ENCODE measurements at regions not wholly inside any gene's neighbourhood (a gene's known extent, or its start where the extent isn't known, plus 50 kb on each side); places are given as distances from the start of the nearest gene placed in this dataset.

DNA sequence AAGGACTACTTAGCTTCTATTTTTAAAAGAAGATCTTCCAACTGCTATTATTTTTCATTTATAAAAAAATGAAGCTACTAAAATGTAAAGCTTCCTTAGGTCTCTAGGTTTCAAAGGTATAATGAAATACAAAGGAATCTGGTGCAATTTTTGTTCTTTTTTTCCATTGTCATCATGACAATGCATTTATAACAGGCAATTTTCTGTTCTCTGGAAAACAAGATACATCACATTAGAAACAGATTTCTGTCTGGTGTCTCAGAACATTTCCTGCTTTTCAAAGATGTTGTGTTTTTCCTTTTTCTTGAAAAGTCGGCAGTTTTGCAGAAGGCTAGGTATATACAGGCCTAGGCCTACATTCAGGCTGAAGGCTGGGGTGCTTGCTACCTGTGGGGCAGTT, 63.6 kb upstream of the ATP8A1 start:
- Histone ChIP-seq H2AFZ (ENCODE audit: low read length) (no peak overlapping the region), H4K20me1 (ENCODE audit: insufficient read depth, low read length, poor library complexity, severe bottlenecking) (no peaks in the 10 kb centered on the region), H3K9me3 (ENCODE audit: insufficient read depth, low read depth, low read length) (no peaks in the 10 kb centered on the region), H3K9me2 (replicated peaks; ENCODE audit: low read depth, low read length) (no peaks in the 10 kb centered on the region), H3K4me3 (ENCODE audit: low read length, poor library complexity, severe bottlenecking) (no peak overlapping the region), H3K4me1 (ENCODE audit: insufficient read depth, low read length, poor library complexity, severe bottlenecking) (peaks cover 18% of the 10 kb centered on the region), H3K4me2 (ENCODE audit: low read depth, low read length, poor library complexity, severe bottlenecking) (no peak overlapping the region), H3K79me2 (ENCODE audit: insufficient read depth, low read length) (no peaks in the 10 kb centered on the region), H3F3A (ENCODE audit: low read depth) (no peaks in the 10 kb centered on the region), H3K9ac (ENCODE audit: low read depth, low read length, poor library complexity, severe bottlenecking) (no peak overlapping the region), H3K27me3 (ENCODE audit: insufficient read depth, low read length, poor library complexity, severe bottlenecking) (no peaks in the 10 kb centered on the region), H3K36me3 (ENCODE audit: insufficient read depth, low read length) (no peaks in the 10 kb centered on the region)
- no peak for TF ChIP-seq EZH2phosphoT487 (IDR thresholded peaks at IDR 0.05; ENCODE audit: borderline replicate concordance)
- TF ChIP-seq, protein P1, sequence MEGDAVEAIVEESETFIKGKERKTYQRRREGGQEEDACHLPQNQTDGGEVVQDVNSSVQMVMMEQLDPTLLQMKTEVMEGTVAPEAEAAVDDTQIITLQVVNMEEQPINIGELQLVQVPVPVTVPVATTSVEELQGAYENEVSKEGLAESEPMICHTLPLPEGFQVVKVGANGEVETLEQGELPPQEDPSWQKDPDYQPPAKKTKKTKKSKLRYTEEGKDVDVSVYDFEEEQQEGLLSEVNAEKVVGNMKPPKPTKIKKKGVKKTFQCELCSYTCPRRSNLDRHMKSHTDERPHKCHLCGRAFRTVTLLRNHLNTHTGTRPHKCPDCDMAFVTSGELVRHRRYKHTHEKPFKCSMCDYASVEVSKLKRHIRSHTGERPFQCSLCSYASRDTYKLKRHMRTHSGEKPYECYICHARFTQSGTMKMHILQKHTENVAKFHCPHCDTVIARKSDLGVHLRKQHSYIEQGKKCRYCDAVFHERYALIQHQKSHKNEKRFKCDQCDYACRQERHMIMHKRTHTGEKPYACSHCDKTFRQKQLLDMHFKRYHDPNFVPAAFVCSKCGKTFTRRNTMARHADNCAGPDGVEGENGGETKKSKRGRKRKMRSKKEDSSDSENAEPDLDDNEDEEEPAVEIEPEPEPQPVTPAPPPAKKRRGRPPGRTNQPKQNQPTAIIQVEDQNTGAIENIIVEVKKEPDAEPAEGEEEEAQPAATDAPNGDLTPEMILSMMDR (conservative IDR thresholded peaks at IDR 0.05; ENCODE audit: low read length), result no peak

DNA sequence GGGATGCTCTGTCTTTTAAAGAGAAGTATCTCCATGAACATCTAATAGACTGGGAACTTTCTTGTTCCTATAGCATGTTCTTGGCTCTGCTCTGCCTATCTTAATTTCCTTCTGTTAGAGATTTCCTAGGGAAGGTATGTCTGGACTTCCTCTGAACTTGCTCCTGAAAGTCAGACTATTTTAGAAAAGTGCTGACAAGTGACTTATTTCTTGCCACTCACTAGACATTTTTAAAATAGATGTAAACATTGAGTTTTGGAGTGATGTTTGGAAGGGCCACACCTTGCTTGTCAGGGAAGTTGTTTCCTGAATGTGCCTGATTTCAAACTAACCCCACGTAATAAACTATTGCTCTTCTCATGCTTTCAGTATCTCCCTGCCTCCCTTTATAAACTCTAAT, 62.4 kb upstream of the ATP8A1 start:
- H3K4me3 ChIP-seq (ENCODE audit: low read length, poor library complexity, severe bottlenecking), result no peak overlapping the region
- H3K79me2 ChIP-seq (ENCODE audit: insufficient read depth, low read length), result no peaks in the 10 kb centered on the region
- no peaks in the 10 kb centered on the region for H3K36me3 ChIP-seq (ENCODE audit: insufficient read depth, low read length)
- H3K27me3 ChIP-seq (ENCODE audit: insufficient read depth, low read length, poor library complexity, severe bottlenecking), result no peaks in the 10 kb centered on the region
- no peaks in the 10 kb centered on the region for H3F3A ChIP-seq (ENCODE audit: low read depth)
- H3K4me2 ChIP-seq (ENCODE audit: low read depth, low read length, poor library complexity, severe bottlenecking), result no peak overlapping the region
- no peak overlapping the region for H3K9ac ChIP-seq (ENCODE audit: low read depth, low read length, poor library complexity, severe bottlenecking)
- H2AFZ ChIP-seq (ENCODE audit: low read length), result no peak overlapping the region
- no peaks in the 10 kb centered on the region for H3K9me2 ChIP-seq (replicated peaks; ENCODE audit: low read depth, low read length)
- peaks cover 18% of the 10 kb centered on the region for H3K4me1 ChIP-seq (ENCODE audit: insufficient read depth, low read length, poor library complexity, severe bottlenecking)
- H3K9me3 ChIP-seq (ENCODE audit: insufficient read depth, low read depth, low read length), result no peaks in the 10 kb centered on the region
- H4K20me1 ChIP-seq (ENCODE audit: insufficient read depth, low read length, poor library complexity, severe bottlenecking), result no peaks in the 10 kb centered on the region
- TF ChIP-seq EZH2phosphoT487 (IDR thresholded peaks at IDR 0.05; ENCODE audit: borderline replicate concordance), result no peak
- TF ChIP-seq, protein P1 (conservative IDR thresholded peaks at IDR 0.05; ENCODE audit: low read length), result no peak

DNA sequence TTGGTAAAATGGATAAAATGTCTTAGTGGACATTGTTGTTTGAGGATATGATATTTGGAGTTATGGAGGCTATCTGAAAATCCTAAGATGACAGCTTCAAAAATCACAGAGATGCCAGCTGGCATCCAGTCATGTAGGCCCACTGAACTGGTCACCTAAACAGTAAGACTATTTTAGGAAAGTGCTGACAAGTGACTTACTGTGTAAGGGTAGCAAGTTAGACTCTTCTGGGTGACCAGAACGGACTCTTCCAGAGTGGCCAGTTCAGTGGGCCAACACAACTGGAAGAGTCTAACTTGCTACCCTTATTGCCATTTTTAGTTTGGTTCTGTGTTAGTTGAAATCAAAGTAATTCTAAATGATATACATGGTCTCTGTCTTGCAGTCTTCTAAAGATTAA, 61.4 kb upstream of the ATP8A1 start:
- Histone ChIP-seq H3K4me1 (ENCODE audit: insufficient read depth, low read length, poor library complexity, severe bottlenecking) (peaks cover 18% of the 10 kb centered on the region), H3K4me2 (ENCODE audit: low read depth, low read length, poor library complexity, severe bottlenecking) (no peak overlapping the region), H3K9ac (ENCODE audit: low read depth, low read length, poor library complexity, severe bottlenecking) (no peak overlapping the region), H2AFZ (ENCODE audit: low read length) (no peak overlapping the region), H3F3A (ENCODE audit: low read depth) (no peaks in the 10 kb centered on the region), H3K36me3 (ENCODE audit: insufficient read depth, low read length) (no peaks in the 10 kb centered on the region), H3K79me2 (ENCODE audit: insufficient read depth, low read length) (no peaks in the 10 kb centered on the region), H3K4me3 (ENCODE audit: low read length, poor library complexity, severe bottlenecking) (no peak overlapping the region), H3K9me2 (replicated peaks; ENCODE audit: low read depth, low read length) (no peaks in the 10 kb centered on the region), H4K20me1 (ENCODE audit: insufficient read depth, low read length, poor library complexity, severe bottlenecking) (no peaks in the 10 kb centered on the region), H3K9me3 (ENCODE audit: insufficient read depth, low read depth, low read length) (no peaks in the 10 kb centered on the region), H3K27me3 (ENCODE audit: insufficient read depth, low read length, poor library complexity, severe bottlenecking) (no peaks in the 10 kb centered on the region)
- TF ChIP-seq EZH2phosphoT487 (IDR thresholded peaks at IDR 0.05; ENCODE audit: borderline replicate concordance), result no peak
- TF ChIP-seq, protein P1 (conservative IDR thresholded peaks at IDR 0.05; ENCODE audit: low read length), result no peak
